Keratinocyte (primary cell): ENCODE measurements at regions not wholly inside any gene's neighbourhood (a gene's known extent, or its start where the extent isn't known, plus 50 kb on each side); places are given as distances from the start of the nearest gene placed in this dataset.

Experiments
- DNase-seq: peaks from one replicate; pipeline ENCODE4 v3.0.0-alpha.2; 2011; ENCODE audit warnings: low read depth, missing footprints, low spot score
- FAIRE-seq: peaks from 2 replicates; lab custom pipeline; 2011; peaks lifted over from hg19 to GRCh38; lab: Jason Lieb, UNC
- H2AFZ ChIP-seq: 2 replicates; pipeline ENCODE4 v1.6.0; 2012; ENCODE audit warnings: low read length, control low read depth, inconsistent platforms; ENCODE audit not compliant: control insufficient read depth
- H3K27ac ChIP-seq: 2 replicates; pipeline ENCODE4 v1.5.1; 2011; ENCODE audit warnings: low read length; ENCODE audit not compliant: control insufficient read depth, insufficient read depth
- H3K27me3 ChIP-seq: 3 replicates; pipeline ENCODE4 v1.6.0; 2011; ENCODE audit warnings: low read length; ENCODE audit not compliant: control insufficient read depth, insufficient read depth; ENCODE audit errors: extremely low read depth
- H3K36me3 ChIP-seq, 2 experiments: 2 replicates in 1 of 2; 3 replicates in 1 of 2; pipeline ENCODE4 v1.5.1; 2011; ENCODE audit warnings: low read length in 2 of 2, mild to moderate bottlenecking in 1 of 2; ENCODE audit not compliant: control insufficient read depth in 2 of 2, insufficient read depth in 2 of 2; ENCODE audit errors: extremely low read depth in 1 of 2
- H3K4me1 ChIP-seq: 3 replicates; pipeline ENCODE4 v1.5.1; 2011; ENCODE audit warnings: low read length; ENCODE audit not compliant: control insufficient read depth, insufficient read depth; ENCODE audit errors: extremely low read depth
- H3K4me2 ChIP-seq: 3 replicates; pipeline ENCODE4 v1.6.0; 2011; ENCODE audit warnings: low read depth, low read length; ENCODE audit not compliant: control insufficient read depth, insufficient read depth; ENCODE audit errors: extremely low read depth
- H3K4me3 ChIP-seq, 3 experiments: fragments of 200-600 bp in 1 of 3; sonication (generic) in 1 of 3; 2 replicates in 2 of 3; 3 replicates in 1 of 3; pipeline ENCODE4 v1.5.1; 2011 to 2016; ENCODE audit warnings: low read length in 3 of 3, mild to moderate bottlenecking in 3 of 3, control low read depth in 2 of 3, inconsistent platforms in 1 of 3, low read depth in 1 of 3, mixed read lengths in 1 of 3, mixed run types in 1 of 3, moderate library complexity in 1 of 3; ENCODE audit not compliant: control insufficient read depth in 2 of 3, insufficient read depth in 2 of 3; ENCODE audit errors: extremely low read depth in 1 of 3
- H3K79me2 ChIP-seq: 2 replicates; pipeline ENCODE4 v1.6.0; 2012; ENCODE audit warnings: low read length; ENCODE audit not compliant: control insufficient read depth, insufficient read depth
- H3K9ac ChIP-seq: 3 replicates; pipeline ENCODE4 v1.6.0; 2011; ENCODE audit warnings: low read length; ENCODE audit not compliant: control insufficient read depth, insufficient read depth; ENCODE audit errors: extremely low read depth
- H3K9me1 ChIP-seq: 3 replicates; pipeline ENCODE4 v1.6.0; 2011; ENCODE audit warnings: low read length; ENCODE audit not compliant: control insufficient read depth, insufficient read depth; ENCODE audit errors: extremely low read depth
- H3K9me3 ChIP-seq: 2 replicates; pipeline ENCODE4 v1.5.1; 2012; ENCODE audit warnings: low read depth, low read length; ENCODE audit not compliant: control insufficient read depth
- H4K20me1 ChIP-seq: 3 replicates; pipeline ENCODE4 v1.6.0; 2011; ENCODE audit warnings: low read length; ENCODE audit not compliant: control insufficient read depth, insufficient read depth; ENCODE audit errors: extremely low read depth
- CTCF ChIP-seq, 3 experiments: IDR thresholded peaks in 1 of 3; conservative IDR thresholded peaks in 1 of 3; optimal IDR thresholded peaks in 1 of 3; 2 replicates in 2 of 3; 3 replicates in 1 of 3; pipeline versions ENCODE3 to v1.5.1; 2011; ENCODE audit warnings: low read length in 3 of 3, mild to moderate bottlenecking in 3 of 3, moderate library complexity in 2 of 3, control low read depth in 1 of 3, inconsistent platforms in 1 of 3; ENCODE audit not compliant: insufficient read depth in 2 of 3; ENCODE audit errors: extremely low read depth in 1 of 3
- EZH2 ChIP-seq: IDR thresholded peaks from one replicate; pipeline ENCODE4 v1.6.1; 2012; ENCODE audit warnings: inconsistent platforms, mild to moderate bottlenecking, low read length, moderate library complexity
- dilution Hi-C: fragments of 300-500 bp; cut with MboI; formaldehyde crosslinking; loops from one replicate; pipeline ENCODE4 v1.7.0; 2020; ENCODE audit warnings: low sequenced_read_pairs; ENCODE audit not compliant: extremely low pct_ligation_motif_present

- no peak overlapping the region for H3K4me3 ChIP-seq
- no peak for DNase-seq
- H3K9me1 ChIP-seq: no peaks in the 10 kb centered on the region
- TF ChIP-seq CTCF (optimal IDR thresholded peaks at IDR 0.05 in 1 of 3, IDR thresholded peaks at IDR 0.05 in 1 of 3, conservative IDR thresholded peaks at IDR 0.05 in 1 of 3; ENCODE audit: extremely low read depth in 1 of 3, insufficient read depth in 2 of 3, low read length in 3 of 3) (no peak), EZH2 (no peak)
- H3K4me1 ChIP-seq: no peaks in the 10 kb centered on the region
- no peak overlapping the region for H3K4me2 ChIP-seq
- no peak overlapping the region for H3K9ac ChIP-seq
- H4K20me1 ChIP-seq: no peaks in the 10 kb centered on the region
- no peaks in the 10 kb centered on the region for H3K36me3 ChIP-seq
- no peaks in the 10 kb centered on the region for H3K79me2 ChIP-seq
- dilution Hi-C loops: no loop called here
- H3K9me3 ChIP-seq: no peaks in the 10 kb centered on the region
- no peak overlapping the region for H3K27ac ChIP-seq
- H3K27me3 ChIP-seq: no peaks in the 10 kb centered on the region
- H2AFZ ChIP-seq: no peak overlapping the region
- FAIRE-seq: no peak
Measured at GRCh38 chr9:75636427-75637045, 253.9 kb upstream of the PCSK5 start.

- dilution Hi-C loops: no loop called here
Measured at GRCh38 chr9:75639971-75640610, 250.4 kb upstream of the PCSK5 start.

More at GRCh38 chr9:75639971-75640610, 250.4 kb upstream of the PCSK5 start:
- H3K79me2 ChIP-seq: no peaks in the 10 kb centered on the region
- FAIRE-seq (no peak), DNase-seq (no peak)
- no peaks in the 10 kb centered on the region for H3K36me3 ChIP-seq
- no peaks in the 10 kb centered on the region for H3K9me1 ChIP-seq
- no peaks in the 10 kb centered on the region for H4K20me1 ChIP-seq
- no peaks in the 10 kb centered on the region for H3K9me3 ChIP-seq
- H3K9ac ChIP-seq: no peak overlapping the region
- H3K4me3 ChIP-seq: no peak overlapping the region
- TF ChIP-seq CTCF (optimal IDR thresholded peaks at IDR 0.05 in 1 of 3, IDR thresholded peaks at IDR 0.05 in 1 of 3, conservative IDR thresholded peaks at IDR 0.05 in 1 of 3; ENCODE audit: extremely low read depth in 1 of 3, insufficient read depth in 2 of 3, low read length in 3 of 3): no peak
- no peak for TF ChIP-seq EZH2
- no peaks in the 10 kb centered on the region for H3K4me1 ChIP-seq
- H3K27me3 ChIP-seq: no peaks in the 10 kb centered on the region
- no peak overlapping the region for H3K4me2 ChIP-seq
- no peak overlapping the region for H2AFZ ChIP-seq
- no peak overlapping the region for H3K27ac ChIP-seq
